HG03196 (cell line): ENCODE measurements at regions not wholly inside any gene's neighbourhood (a gene's known extent, or its start where the extent isn't known, plus 50 kb on each side); places are given as distances from the start of the nearest gene placed in this dataset.

Source experiments
- ATAC-seq: cut with Tn5 transposase; IDR thresholded peaks from one replicate; pipeline ENCODE4 v1.9.1; 2021; ENCODE audit not compliant: unreplicated experiment

DNA sequence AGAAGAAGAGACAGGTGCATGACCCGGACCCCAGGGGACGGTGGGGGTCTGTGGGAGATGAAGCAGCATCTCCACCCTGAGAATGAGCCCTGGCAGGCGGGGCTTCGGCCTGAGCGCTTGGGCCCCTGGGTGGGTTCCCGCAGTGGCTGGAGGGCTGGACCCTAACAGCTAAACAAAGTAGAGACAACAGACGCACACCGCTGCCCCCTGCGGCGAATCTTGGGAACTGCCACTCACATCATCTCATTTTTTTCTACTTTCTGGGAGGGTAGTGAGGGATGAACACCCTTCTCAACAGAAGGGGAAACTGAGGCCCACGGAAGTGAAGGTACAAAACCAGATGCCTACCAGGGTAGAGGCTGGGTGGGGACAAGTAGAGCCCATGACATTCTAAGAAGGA lies 104.7 kb downstream of the RFLNA start:
- ATAC-seq = no peak

DNA sequence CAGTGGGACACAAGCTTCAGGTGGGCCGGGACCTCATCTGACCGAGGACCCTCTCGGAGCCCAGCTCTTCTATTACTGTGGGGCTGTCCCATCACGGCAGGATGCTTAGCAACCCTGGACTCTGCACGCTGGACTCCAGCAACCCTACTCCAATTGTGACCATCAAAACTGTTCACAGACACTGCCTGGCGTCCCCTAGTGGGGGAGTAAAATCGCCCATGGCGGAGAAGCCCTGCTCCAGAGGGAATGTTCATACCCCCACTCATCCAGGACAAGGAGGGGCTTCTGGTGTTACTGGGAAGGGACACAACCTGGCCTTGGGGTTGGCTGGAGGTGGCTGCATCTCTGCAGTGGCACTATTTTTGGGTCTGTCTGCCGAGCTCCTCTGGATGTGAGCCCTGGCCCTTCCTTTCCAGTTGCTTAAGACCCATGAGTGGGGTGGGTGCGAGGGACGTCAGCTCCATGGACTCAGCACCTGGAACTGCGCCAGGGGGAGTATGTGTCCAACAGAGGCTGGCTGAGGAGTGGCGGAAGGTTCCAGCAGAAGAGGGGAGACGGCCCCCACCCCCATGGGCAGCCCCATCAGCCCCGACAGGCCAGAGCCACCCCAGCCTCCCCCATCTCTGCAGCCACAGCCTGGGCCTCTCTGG lies 103.8 kb downstream of the RFLNA start:
- ATAC-seq = no peak

DNA sequence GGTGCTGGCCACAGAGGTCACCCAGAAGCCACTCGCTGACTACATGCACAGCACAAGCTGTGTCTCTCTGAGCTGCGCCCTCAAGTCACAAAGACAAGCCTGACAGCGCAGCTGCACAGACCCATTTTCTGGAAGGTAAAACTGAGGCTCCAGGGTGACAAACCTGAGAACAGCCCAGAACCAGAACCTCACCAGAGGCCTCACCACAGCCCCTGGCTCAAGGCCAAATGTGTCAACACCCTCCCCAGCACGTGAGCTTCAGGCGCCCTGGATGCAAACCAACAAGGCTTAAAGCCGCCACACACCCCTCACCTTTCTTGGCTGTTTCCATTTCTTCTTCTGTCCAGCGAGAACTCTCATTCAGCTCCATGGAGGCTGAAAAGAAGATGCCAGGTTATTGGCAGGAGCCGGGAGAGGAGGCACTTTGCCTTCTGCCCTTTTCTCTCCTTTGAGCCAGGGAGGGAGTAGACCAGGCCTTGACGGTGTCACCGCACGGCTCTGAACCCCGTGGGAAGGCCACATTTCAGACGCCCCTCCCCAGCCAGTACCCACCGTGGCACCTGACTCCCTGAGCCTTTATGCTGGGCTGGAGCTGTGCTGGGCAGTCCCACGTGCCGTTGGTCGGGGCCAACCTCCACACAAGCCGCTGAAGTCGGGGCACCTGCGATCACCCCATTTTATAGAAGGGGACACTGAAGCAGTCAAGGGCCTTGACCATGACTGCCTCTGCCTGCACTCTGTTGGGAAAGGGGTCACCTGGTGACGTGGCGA lies 103.1 kb downstream of the RFLNA start:
- ATAC-seq = no peak

DNA sequence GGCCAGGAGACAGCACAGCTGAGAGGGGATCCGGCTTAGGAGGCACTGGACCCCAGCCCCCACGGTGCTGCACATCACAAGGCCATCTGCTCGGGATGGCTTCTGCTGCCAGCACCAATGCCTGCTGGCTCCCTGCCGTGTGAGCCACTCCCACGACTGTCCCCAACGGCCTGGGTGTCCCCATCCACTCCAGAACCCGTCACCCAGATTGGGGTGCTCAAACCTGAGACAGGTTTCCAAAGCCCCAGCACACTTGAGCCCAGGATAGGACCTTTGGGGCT lies 102.4 kb downstream of the RFLNA start:
- no peak for ATAC-seq

DNA sequence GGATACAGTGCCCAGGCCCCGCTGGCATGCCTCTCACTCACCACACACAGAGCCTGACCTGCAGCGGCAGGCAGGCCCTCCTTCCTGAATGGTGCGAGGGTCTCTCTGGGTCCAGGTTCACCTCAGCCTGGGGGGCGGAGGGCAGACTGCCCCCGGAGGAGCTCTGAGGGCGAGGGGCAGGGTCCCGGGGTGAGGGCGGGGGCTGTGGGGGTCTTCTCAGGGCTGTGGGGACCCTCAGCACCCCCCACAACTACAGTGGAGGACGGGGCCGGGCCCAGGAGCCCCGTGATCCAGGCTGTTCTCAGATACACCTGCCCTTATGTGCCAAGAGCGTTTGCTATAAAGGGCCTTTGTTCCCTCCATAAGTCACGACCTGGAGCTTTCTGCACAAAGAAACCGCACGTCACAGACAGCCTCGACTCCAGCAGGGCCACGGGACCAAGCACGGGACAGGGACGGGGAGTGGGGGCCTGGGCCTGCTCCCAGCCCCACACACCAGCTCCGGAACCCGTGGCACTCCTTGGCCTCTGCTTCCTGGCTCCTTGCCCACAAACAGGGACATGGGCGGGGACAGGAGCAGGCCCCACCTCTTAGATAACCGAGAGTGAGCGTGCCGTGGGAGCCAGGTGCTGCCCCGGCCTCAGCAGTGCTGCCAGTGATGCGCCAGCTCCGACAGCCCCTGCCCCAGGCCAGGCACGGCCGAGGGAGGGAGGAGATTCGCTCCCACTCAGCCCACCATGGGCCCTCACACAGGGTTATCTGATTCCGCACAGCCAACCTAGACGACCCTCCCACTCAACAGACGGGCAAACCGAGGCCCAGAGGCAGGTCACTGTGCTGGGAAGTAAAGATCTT lies 101.9 kb downstream of the RFLNA start:
- ATAC-seq = no peak

DNA sequence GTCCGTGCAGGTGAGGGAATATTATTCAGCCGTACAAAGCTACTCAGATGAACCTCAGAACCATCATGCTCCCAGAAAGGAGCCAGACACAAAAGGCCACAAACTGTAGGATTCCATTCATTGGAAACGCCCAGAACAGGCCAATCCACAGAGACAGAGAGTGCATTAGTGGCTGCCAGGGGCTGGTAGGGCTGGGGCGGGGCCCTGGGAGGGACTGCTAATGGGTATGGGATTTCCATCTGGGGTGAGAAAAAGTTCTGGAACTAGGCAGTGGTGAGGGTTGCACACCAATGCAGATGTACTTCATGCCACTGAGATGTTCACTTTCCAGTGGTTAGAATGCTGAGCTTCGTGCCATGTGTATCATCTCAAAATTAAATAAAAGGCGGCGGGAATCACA lies 101.1 kb downstream of the RFLNA start:
- ATAC-seq = no peak

DNA sequence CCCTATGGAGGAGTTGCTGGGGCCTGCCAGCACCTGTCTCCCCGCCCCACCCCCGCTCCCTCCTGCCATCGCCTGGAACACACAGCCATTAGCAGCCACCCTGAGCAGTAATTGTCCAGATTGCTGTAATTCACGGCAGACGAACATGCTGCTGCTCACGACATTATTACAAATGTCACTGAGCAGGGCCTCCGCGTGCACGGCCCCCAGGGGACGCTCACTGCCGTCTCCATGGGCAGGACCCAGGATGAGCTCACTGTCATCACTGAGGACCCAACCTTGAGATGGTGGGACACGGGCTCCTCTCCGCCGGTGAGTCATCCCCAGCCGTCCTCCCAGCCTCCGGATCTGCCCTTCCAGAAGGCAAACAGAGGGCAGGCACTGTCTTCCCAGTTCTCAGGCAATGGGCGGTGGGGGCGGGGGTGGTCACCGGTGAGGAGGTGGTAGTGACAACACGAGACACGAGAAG lies 100.4 kb downstream of the RFLNA start:
- no peak for ATAC-seq

DNA sequence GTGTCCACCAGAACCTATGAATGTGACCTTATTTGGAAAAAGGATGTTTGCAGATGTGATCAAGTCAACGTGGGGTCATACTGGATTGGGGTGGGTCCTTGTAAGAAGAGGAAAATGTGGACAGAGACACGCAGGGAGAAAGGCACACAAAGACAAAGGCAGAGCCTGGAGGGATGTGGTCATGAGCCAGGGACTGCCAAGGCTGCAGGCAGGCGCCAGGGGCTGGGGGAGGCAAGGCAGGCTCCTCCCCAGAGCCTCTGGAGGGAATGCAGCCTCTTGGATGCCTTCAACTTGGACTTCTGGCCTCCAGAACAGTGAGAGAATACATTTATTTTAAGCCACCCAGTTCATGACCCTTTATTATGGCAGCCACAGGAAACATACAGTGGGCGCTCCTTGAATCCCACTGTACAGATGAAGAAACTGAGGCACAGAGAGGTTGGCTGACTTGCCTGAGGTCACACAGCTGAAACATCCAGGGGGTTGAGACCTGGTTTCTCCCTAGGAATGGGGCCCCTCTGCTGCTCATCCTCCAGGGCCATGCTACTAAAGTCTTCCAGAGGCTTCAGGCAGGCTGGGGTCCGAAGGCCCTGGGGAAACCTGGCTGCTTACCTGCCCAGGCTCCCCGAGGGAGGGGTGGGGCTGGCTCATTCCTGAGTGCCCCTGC lies 99.7 kb downstream of the RFLNA start:
- ATAC-seq = no peak

DNA sequence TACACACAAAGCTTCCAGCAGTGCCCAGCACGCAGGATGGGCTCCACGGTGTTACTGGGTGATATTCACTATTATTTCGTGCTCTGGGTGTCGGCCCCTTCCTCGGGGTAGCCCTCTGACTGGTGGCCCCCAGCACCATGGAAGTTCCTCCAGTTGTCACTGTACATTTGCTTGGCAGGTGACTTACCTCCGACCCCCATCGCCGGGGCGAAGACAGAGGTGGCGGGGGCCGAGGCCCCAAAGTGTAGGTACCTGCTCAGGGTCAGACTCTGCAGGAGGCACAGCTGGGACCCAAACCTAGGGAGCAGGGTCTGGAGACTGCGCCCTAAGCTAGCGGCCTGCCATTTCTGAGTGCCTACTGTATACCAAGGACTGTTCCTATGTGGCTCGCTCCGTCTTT lies 98.9 kb downstream of the RFLNA start:
- no peak for ATAC-seq

DNA sequence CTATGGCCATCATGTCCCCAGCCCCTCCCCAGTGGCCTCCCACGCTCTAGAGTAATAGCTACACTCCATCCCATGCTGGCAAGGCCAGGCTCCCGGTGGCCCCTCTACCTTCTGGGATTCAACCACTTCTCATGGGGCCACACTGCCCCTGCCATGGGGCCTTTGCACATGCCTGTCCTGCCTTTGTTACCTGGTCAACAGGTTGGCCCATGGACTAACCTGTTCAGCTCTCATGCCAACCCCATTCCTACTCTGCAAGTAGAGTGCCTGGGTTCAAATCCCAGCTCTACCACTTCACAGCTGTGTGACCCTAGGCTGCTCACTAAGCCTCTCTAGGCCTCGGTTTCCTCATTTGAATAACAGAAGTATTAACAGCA lies 98.5 kb downstream of the RFLNA start:
- no peak for ATAC-seq

DNA sequence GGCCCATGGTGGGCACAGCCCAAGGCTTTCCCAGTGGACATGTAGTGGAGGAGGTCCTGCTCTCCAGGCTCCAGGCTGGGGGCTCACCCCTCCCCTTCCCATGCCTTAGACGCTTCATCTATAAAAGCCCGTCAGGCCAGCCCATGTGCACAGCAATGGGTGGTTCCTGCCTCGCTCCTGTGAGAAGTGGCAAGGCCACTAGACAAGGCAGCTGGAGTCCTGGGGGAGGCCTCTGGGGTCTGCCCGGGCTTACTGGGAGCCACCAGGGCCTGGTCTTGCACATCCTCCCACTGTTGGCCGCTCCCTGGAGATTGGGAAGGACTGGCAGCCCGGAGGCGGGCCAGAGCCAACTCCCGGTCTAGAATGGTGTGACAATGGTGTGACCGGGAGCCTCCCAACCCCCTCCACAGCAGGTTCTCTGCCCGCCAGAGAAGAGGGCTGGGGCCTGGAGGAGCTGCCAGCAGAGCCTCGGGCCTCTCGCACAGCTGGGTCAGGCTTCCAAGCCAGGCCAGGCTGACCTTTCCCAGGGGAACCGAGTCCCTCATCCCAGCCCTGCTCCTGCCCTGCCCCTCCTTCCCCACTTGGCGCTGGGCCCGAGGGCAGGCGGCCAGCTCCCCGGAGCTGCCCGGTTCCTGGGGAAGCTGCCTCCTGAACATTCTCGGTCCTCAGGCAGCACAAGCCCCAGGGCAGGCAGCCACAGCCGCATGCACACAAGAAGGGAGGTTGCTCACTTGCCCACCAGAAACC lies 97.9 kb downstream of the RFLNA start:
- ATAC-seq = no peak

DNA sequence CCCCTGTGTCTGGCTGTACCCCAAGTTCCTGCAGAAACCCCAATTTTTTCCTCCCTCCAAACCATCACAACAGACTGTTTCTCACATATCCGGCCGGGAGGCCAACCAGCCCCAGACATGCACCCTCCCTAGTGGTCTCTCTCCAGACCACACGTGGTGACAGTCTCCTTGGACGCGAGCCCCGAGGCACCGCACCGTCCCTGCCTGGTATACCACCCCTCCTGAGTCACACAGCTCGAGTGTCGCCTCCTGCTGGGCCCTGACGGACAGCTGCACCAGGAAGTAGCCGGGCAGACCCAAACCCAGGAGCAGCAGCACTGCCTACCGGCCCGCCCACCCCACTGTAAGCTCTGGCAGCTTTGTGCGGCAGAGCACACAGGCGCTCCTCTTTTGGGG lies 97.4 kb downstream of the RFLNA start:
- ATAC-seq = no peak

DNA sequence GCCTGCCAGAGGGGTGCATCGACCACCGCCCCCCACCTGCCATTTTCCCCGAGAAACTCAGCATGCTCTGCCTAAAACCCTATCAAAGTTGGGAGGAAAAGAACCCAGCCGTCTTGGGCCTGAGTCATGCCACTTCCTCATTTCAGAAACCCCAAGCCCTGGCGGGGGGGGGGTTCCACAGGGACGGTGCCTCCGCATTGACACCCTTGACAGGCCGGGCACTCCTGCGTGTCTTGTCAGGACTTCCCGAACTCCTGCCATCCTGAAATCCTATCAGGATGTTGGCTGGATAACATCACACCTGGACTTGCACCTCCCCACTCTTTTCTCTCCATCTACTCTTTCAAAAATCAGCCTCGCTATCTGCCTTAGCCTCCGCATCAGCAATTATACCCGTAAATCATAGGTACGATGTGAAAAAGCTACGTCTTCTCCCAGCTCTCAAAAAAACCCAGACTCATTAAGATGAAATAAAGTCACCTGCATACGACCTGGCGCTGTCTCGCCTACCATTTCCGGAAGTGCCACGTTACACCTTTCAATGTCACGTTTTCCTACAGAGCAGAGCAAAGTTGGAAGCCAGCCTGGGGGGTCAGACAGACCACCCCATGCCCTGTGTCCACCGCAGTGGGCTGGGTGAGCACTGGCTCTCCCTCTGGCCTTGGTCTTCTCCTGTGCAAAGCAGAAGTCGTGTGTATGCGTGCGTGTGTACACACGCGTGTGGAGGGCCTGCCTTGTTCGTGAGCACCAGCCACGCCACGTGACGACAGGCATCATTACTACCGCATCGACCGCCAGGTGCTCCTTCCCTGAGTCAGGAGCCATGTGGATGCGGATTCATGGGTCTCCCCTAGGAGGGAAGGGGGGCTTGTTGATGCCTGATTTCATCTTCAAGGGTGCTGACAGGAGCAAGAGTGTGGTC lies 96.7 kb downstream of the RFLNA start:
- ATAC-seq = peak; percentile 45

DNA sequence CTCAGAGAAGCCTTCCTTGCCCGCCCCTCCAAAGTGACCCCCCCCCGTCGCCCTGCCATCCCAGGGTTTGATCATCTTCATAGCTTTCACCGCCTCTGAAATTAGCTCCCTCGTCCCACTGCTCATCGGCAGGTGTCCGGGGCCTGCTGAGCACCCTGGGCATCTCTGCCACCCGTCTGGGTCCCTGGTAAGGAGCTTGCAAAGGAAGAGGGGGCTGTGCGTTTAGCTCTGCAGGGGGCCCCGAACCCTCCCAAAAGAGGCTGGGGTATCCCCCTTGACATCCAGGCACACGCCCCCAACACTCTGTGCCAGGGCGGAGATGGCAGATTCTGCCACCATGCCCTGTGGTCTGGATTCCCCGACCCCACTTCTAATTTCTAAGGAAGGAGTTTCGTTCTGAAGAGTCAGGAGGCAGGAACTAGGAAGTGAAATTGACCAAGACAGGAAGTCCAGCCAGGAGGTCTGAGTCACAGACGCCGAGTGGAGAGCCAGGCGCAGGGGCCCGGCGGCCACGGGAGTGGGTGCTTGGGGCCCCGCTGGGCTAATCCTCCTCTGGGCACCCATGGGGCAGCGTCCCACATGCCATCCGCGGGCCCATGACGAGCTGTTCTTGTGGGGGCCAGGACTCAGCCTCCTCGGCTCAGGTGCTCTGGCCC lies 95.7 kb downstream of the RFLNA start:
- peak; percentile 39 for ATAC-seq

DNA sequence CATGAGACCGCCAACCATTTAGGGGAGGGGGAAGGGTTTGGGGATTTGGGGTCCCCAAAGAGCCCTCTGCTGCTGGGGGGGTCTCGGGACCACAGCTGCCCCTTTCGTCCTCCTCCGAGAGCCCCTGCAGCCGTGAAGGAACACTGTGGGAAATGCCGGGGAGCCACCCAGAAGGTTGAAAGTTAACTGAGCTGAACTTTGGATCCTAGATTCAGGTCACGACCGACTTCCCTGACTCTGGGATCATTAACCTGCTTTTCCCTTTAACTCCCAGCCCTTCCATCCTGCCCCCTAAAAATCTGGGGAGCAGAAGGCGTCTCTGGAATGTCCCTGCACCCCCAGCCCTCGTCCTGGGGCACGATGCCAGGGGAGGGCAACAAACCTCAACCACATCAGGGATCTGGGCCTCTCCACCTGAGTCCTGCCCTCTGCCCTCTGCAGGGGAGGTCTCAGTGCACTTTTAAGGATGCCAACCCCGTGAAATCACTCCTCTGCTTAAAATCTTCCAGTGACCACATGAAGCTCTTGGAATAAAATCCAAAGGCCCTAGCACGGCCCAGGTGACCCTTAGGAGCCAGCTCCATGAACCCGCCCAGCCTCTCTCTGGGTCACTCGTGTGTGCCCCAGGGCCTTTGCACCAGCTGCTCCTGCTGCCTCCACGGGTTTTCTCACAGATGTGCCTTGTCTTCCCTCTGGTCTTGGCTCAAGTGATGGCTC lies 95.0 kb downstream of the RFLNA start:
- no peak for ATAC-seq

DNA sequence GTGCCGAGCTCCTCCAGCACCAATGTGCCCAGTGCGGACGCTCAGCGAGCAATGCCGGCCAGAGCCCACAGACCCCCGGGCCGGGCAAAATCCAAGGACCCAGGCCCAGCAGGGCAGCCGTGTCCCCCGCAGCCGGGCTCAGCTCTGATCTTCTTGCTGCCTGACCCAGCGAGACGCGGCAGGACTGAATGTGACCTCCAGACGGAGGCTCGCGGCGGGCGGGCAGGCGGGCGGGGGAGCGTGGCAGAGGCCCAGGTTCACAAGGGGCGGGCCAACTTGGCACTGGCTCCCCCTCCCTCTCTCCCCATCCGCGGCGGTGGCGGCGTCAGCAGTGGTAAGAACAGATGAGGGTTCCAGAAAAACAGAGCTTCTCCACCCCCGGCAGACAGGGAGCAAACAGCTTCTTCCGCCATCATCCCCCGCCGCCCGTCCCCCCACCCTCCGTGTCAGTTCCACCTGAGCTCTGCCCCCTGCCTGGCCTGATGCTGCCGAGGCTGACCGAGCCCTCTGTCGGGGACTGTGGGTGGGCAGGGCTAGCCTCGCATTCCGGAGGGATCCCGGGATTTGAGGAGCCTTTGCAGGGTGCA lies 94.3 kb downstream of the RFLNA start:
- ATAC-seq = no peak

DNA sequence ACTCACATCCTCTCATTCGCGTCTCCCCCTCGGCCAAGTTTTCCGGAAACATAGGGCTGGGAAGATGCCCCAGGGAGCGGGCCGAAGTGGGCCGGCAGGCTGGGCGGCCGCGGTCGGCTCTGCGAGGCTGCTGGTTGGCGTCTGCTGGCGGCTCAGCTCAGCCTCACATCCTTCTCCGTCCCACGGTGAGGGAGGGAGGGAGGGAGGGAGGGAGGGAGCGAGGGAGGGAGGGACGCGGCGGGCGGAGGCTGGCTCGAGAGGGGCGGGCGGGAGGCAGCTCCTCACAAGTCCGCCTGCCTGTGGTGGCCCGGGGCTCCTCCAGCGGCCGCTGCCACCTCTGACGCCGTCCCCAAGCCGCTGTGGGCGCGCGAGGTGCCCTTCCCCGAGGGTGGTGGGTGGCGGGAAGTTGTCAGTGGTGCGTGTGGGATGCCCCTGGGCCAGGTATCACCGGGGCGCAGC lies 93.8 kb downstream of the RFLNA start:
- no peak for ATAC-seq

DNA sequence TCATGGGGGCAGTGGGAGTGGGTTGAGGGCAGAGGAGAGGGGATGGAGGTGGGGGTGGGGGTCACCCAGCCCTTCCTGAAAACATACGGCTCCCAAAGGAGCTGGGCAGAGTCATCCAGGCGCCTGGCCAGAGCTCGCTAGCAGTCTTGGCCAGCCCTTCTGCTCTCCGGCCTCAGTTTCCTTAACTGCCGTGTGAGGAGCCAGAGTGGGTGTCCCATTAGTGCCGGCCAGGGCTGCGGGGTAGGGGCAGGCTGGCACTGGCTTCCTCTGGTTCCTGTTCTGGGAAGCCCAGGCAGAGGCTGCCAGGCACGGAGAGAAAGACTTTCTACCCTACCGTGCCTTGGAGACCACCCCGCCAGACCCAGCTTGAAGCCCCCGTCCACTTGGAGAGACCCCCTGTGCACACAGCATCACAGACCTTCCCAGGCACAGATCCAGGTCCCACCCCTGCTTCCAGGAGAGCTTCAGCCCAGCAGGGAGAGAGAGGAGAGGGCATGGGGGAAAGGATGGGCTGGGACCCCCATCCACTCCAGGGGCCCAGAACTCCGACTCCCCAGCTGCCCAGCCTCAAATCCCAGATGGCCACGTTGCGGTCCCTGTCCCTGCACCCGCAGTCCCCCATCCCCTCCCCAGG lies 93.3 kb downstream of the RFLNA start:
- no peak for ATAC-seq
